ENCODE measurements at regions not wholly inside any gene's neighbourhood (a gene's known extent, or its start where the extent isn't known, plus 50 kb on each side); places are given as distances from the start of the nearest gene placed in this dataset.

- TF ChIP-seq, protein P1, sequence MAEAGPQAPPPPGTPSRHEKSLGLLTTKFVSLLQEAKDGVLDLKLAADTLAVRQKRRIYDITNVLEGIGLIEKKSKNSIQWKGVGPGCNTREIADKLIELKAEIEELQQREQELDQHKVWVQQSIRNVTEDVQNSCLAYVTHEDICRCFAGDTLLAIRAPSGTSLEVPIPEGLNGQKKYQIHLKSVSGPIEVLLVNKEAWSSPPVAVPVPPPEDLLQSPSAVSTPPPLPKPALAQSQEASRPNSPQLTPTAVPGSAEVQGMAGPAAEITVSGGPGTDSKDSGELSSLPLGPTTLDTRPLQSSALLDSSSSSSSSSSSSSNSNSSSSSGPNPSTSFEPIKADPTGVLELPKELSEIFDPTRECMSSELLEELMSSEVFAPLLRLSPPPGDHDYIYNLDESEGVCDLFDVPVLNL (CRISPR knock-in tag; IDR thresholded peaks at IDR 0.05; ENCODE audit: borderline replicate concordance, low read depth): no peak
- TF ChIP-seq CTCF (IDR thresholded peaks at IDR 0.05) (no peak), USF2 (CRISPR knock-in tag; IDR thresholded peaks at IDR 0.05) (no peak), NFYB (CRISPR knock-in tag; conservative IDR thresholded peaks at IDR 0.05; ENCODE audit: low read depth) (no peak), ZNF423 (CRISPR knock-in tag; IDR thresholded peaks at IDR 0.05) (no peak), ZBTB43 (CRISPR knock-in tag; IDR thresholded peaks at IDR 0.05) (no peak)
- TF ChIP-seq, protein P2, sequence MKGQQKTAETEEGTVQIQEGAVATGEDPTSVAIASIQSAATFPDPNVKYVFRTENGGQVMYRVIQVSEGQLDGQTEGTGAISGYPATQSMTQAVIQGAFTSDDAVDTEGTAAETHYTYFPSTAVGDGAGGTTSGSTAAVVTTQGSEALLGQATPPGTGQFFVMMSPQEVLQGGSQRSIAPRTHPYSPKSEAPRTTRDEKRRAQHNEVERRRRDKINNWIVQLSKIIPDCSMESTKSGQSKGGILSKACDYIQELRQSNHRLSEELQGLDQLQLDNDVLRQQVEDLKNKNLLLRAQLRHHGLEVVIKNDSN (CRISPR knock-in tag; IDR thresholded peaks at IDR 0.05): no peak
Measured at GRCh38 chr7:19400758-19401254, 255.6 kb upstream of the FERD3L start.
